ENCODE measurements at regions not wholly inside any gene's neighbourhood (a gene's known extent, or its start where the extent isn't known, plus 50 kb on each side); places are given as distances from the start of the nearest gene placed in this dataset.

DNA sequence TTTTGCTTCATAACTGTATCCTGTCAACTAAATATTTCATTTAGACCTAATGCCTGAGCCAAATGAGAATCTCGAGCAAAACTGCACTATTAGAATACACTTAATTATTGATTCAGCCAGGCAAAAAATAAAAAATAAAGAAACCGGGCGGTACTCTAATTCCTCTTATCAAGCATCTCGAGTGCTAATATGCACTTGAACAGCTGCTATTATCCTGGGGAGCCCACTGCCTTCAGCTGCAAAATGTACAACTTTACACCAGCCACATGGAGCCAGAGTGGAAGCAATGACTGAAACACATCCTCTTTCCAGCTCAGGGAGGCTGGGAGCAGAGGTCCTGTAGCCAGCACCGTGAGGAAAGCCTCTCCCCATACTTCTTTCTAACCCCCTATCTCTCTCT is 390.0 kb upstream of the CADM1 start:
- peaks cover 0 to 20% (median 0%) of the 10 kb centered on the region in 3 donors for H3K9me3 Mint-ChIP-seq
- no peak overlapping the region for H3K27ac Mint-ChIP-seq
- H3K27me3 ChIP-seq (replicated peaks in 1 of 2; ENCODE audit: control insufficient read depth in 2 of 2, extremely low read depth in 1 of 2, insufficient read depth in 2 of 2, low read length in 1 of 2): no peaks in the 10 kb centered on the region
- ATAC-seq (replicated peaks in 1 of 4) (no peak), DNase-seq (no peak)
- no peaks in the 10 kb centered on the region for H3K4me1 Mint-ChIP-seq
- WGBS (ENCODE audit: insufficient coverage): 78% methylated on average over 4 of the region's 5 CpGs
- H3K36me3 ChIP-seq (ENCODE audit: control insufficient read depth in 2 of 2, extremely low read depth in 1 of 2, insufficient read depth in 1 of 2, low read length in 1 of 2): no peaks in the 10 kb centered on the region
- H3K4me3 ChIP-seq (ENCODE audit: control insufficient read depth in 1 of 2, extremely low read depth in 1 of 2, low read length in 1 of 2): no peak overlapping the region
- ChIA-PET CTCF (no interaction called here), POLR2A (no interaction called here)
- no peaks in the 10 kb centered on the region for H3K36me3 Mint-ChIP-seq
- H3K9me3 ChIP-seq: no peaks in the 10 kb centered on the region
- H3K4me1 ChIP-seq (ENCODE audit: control insufficient read depth in 1 of 2, extremely low read depth in 1 of 2, insufficient read depth in 2 of 2, low read length in 2 of 2): no peaks in the 10 kb centered on the region
- H3K27me3 Mint-ChIP-seq: no peaks in the 10 kb centered on the region
- H3K27ac ChIP-seq (ENCODE audit: low read length): no peak overlapping the region
- H3K4me3 Mint-ChIP-seq: no peak overlapping the region

DNA sequence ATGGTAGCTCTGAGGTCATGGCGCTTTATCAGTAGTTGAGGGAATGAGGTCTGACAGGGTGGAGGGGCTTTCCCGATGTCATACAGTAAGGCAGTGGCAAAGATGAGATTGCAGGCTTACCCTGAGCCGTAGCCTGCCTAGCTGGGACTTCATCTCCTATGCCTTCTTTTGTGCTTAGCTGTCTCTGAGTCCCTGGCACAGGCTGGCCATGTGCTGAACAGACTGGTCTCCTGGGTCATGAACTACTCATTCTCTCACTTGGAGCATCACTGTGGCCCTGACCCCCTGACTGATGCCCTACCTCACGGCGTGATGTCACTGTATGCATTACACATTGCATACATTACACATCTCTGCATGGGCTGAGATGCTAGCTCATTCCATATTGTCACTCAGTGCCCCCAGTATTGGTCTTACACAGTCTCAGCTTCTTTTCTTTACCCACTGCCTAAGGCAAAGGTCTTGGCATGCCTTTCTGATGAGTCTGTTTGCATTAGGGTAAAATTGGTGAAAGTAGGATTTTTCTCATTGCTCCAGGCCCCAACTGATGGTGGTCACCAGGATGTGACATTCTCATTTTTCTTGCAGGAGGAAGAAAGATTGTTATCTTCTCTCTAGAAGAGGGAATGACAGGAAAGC is 389.4 kb upstream of the CADM1 start:
- Histone ChIP-seq H3K9me3 (no peaks in the 10 kb centered on the region), H3K4me3 (ENCODE audit: control insufficient read depth in 1 of 2, extremely low read depth in 1 of 2, low read length in 1 of 2) (no peak overlapping the region), H3K4me1 (ENCODE audit: control insufficient read depth in 1 of 2, extremely low read depth in 1 of 2, insufficient read depth in 2 of 2, low read length in 2 of 2) (no peaks in the 10 kb centered on the region), H3K36me3 (ENCODE audit: control insufficient read depth in 2 of 2, extremely low read depth in 1 of 2, insufficient read depth in 1 of 2, low read length in 1 of 2) (no peaks in the 10 kb centered on the region), H3K27me3 (replicated peaks in 1 of 2; ENCODE audit: control insufficient read depth in 2 of 2, extremely low read depth in 1 of 2, insufficient read depth in 2 of 2, low read length in 1 of 2) (no peaks in the 10 kb centered on the region), H3K27ac (ENCODE audit: low read length) (no peak overlapping the region)
- no peaks in the 10 kb centered on the region for H3K27me3 Mint-ChIP-seq
- H3K27ac Mint-ChIP-seq: no peak overlapping the region
- ChIA-PET CTCF (no interaction called here), POLR2A (no interaction called here)
- H3K36me3 Mint-ChIP-seq: no peaks in the 10 kb centered on the region
- 91% methylated on average over 5 of the region's 5 CpGs for WGBS (ENCODE audit: insufficient coverage)
- DNase-seq (no peak), ATAC-seq (replicated peaks in 1 of 4) (no peak)
- H3K4me3 Mint-ChIP-seq: no peak overlapping the region
- H3K9me3 Mint-ChIP-seq: peaks cover 0 to 18% (median 0%) of the 10 kb centered on the region in 3 donors
- no peaks in the 10 kb centered on the region for H3K4me1 Mint-ChIP-seq

GRCh38 chr11:115892016-115892415 is 387.8 kb upstream of the CADM1 start:
- no peaks in the 10 kb centered on the region for H3K36me3 Mint-ChIP-seq
- H3K9me3 Mint-ChIP-seq: peaks cover 0 to 18% (median 0%) of the 10 kb centered on the region in 3 donors
- Histone ChIP-seq H3K27ac (ENCODE audit: low read length) (no peak overlapping the region), H3K36me3 (ENCODE audit: control insufficient read depth in 2 of 2, extremely low read depth in 1 of 2, insufficient read depth in 1 of 2, low read length in 1 of 2) (no peaks in the 10 kb centered on the region), H3K4me3 (ENCODE audit: control insufficient read depth in 1 of 2, extremely low read depth in 1 of 2, low read length in 1 of 2) (no peak overlapping the region), H3K9me3 (no peaks in the 10 kb centered on the region), H3K4me1 (ENCODE audit: control insufficient read depth in 1 of 2, extremely low read depth in 1 of 2, insufficient read depth in 2 of 2, low read length in 2 of 2) (no peaks in the 10 kb centered on the region), H3K27me3 (replicated peaks in 1 of 2; ENCODE audit: control insufficient read depth in 2 of 2, extremely low read depth in 1 of 2, insufficient read depth in 2 of 2, low read length in 1 of 2) (peaks cover 0 to 4% of the 10 kb centered on the region in 2 experiments)
- no peaks in the 10 kb centered on the region for H3K4me1 Mint-ChIP-seq
- DNase-seq: no peak
- ChIA-PET CTCF (no interaction called here), POLR2A (no interaction called here)
- no peak overlapping the region for H3K27ac Mint-ChIP-seq
- H3K27me3 Mint-ChIP-seq: peaks cover 0 to 4% of the 10 kb centered on the region in 2 donors
- no peak overlapping the region for H3K4me3 Mint-ChIP-seq
- WGBS (ENCODE audit: insufficient coverage): no CpG with 5 or more reads among the region's 2 CpGs
- ATAC-seq (replicated peaks in 1 of 4): no peak

DNA sequence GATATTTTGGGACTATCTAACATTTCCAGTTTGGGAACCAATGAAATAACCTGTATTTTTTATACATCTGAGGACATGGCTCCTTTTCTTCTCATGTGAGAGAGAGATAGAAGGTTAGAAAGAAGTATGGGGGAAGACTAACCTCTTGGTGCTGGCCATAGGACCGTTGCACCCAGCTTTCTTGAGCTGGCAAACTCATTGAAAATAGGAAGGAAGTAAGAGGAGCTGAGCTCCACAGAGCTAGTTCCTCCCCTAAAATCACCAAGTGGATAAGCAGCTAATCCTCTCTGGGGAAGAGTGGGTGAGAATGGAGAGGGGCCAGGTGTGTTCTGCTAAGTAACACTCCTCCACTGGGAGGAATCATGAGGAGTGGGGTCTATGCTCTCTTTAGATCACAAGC is 387.4 kb upstream of the CADM1 start:
- Mint-ChIP-seq H3K9me3 (peaks cover 0 to 18% (median 0%) of the 10 kb centered on the region in 3 donors), H3K27ac (no peak overlapping the region), H3K27me3 (peaks cover 0 to 4% of the 10 kb centered on the region in 2 donors), H3K36me3 (no peaks in the 10 kb centered on the region), H3K4me1 (no peaks in the 10 kb centered on the region), H3K4me3 (no peak overlapping the region)
- ChIA-PET POLR2A (no interaction called here), CTCF (no interaction called here)
- no peaks in the 10 kb centered on the region for H3K9me3 ChIP-seq
- WGBS (ENCODE audit: insufficient coverage): no CpG with 5 or more reads among the region's 1 CpG
- no peaks in the 10 kb centered on the region for H3K4me1 ChIP-seq (ENCODE audit: control insufficient read depth in 1 of 2, extremely low read depth in 1 of 2, insufficient read depth in 2 of 2, low read length in 2 of 2)
- H3K27ac ChIP-seq (ENCODE audit: low read length): no peak overlapping the region
- H3K36me3 ChIP-seq (ENCODE audit: control insufficient read depth in 2 of 2, extremely low read depth in 1 of 2, insufficient read depth in 1 of 2, low read length in 1 of 2): no peaks in the 10 kb centered on the region
- H3K4me3 ChIP-seq (ENCODE audit: control insufficient read depth in 1 of 2, extremely low read depth in 1 of 2, low read length in 1 of 2): no peak overlapping the region
- H3K27me3 ChIP-seq (replicated peaks in 1 of 2; ENCODE audit: control insufficient read depth in 2 of 2, extremely low read depth in 1 of 2, insufficient read depth in 2 of 2, low read length in 1 of 2): peaks cover 0 to 4% of the 10 kb centered on the region in 2 experiments
- DNase-seq (no peak), ATAC-seq (replicated peaks in 1 of 4) (no peak)

DNA sequence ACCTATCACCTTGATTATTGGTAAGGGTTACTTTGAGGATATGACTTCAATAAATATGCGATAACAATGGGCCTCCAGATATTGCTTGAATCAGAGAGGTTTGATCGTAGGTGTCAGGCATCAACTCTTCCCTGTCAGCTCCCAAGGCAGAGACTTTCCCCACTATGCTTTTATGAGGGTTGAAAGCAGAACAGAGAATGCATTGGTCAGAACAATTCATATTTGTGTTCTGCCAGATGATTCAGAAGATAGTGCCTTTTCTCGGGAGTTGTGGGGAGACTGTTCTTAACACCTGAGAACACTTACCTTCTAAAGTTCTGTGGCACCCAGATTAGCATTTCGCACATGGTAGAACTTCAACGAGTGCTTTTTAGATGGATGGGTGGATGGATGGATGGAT is 386.3 kb upstream of the CADM1 start:
- ATAC-seq (replicated peaks in 1 of 4) (no peak), DNase-seq (no peak)
- ChIA-PET CTCF (no interaction called here), POLR2A (no interaction called here)
- peaks cover 0 to 18% (median 0%) of the 10 kb centered on the region in 3 donors for H3K9me3 Mint-ChIP-seq
- H3K27ac Mint-ChIP-seq: no peak overlapping the region
- Histone ChIP-seq H3K4me1 (ENCODE audit: control insufficient read depth in 1 of 2, extremely low read depth in 1 of 2, insufficient read depth in 2 of 2, low read length in 2 of 2) (no peaks in the 10 kb centered on the region), H3K9me3 (no peaks in the 10 kb centered on the region), H3K4me3 (ENCODE audit: control insufficient read depth in 1 of 2, extremely low read depth in 1 of 2, low read length in 1 of 2) (no peak overlapping the region), H3K36me3 (ENCODE audit: control insufficient read depth in 2 of 2, extremely low read depth in 1 of 2, insufficient read depth in 1 of 2, low read length in 1 of 2) (no peaks in the 10 kb centered on the region), H3K27ac (ENCODE audit: low read length) (no peak overlapping the region), H3K27me3 (replicated peaks in 1 of 2; ENCODE audit: control insufficient read depth in 2 of 2, extremely low read depth in 1 of 2, insufficient read depth in 2 of 2, low read length in 1 of 2) (peaks cover 0 to 12% of the 10 kb centered on the region in 2 experiments)
- H3K4me1 Mint-ChIP-seq: no peaks in the 10 kb centered on the region
- H3K27me3 Mint-ChIP-seq: peaks cover 0 to 4% of the 10 kb centered on the region in 2 donors
- H3K36me3 Mint-ChIP-seq: no peaks in the 10 kb centered on the region
- no peak overlapping the region for H3K4me3 Mint-ChIP-seq
- WGBS (ENCODE audit: insufficient coverage): 89% methylated on average over 2 of the region's 5 CpGs

GRCh38 chr11:115889712-115890111 is 385.5 kb upstream of the CADM1 start:
- Histone ChIP-seq H3K36me3 (ENCODE audit: control insufficient read depth in 2 of 2, extremely low read depth in 1 of 2, insufficient read depth in 1 of 2, low read length in 1 of 2) (no peaks in the 10 kb centered on the region), H3K27me3 (replicated peaks in 1 of 2; ENCODE audit: control insufficient read depth in 2 of 2, extremely low read depth in 1 of 2, insufficient read depth in 2 of 2, low read length in 1 of 2) (peaks cover 0 to 12% of the 10 kb centered on the region in 2 experiments), H3K4me1 (ENCODE audit: control insufficient read depth in 1 of 2, extremely low read depth in 1 of 2, insufficient read depth in 2 of 2, low read length in 2 of 2) (no peaks in the 10 kb centered on the region), H3K27ac (ENCODE audit: low read length) (no peak overlapping the region), H3K4me3 (ENCODE audit: control insufficient read depth in 1 of 2, extremely low read depth in 1 of 2, low read length in 1 of 2) (no peak overlapping the region), H3K9me3 (no peaks in the 10 kb centered on the region)
- no peak overlapping the region for H3K4me3 Mint-ChIP-seq
- H3K36me3 Mint-ChIP-seq: no peaks in the 10 kb centered on the region
- H3K4me1 Mint-ChIP-seq: no peaks in the 10 kb centered on the region
- DNase-seq: no peak
- no peak overlapping the region for H3K27ac Mint-ChIP-seq
- ATAC-seq (replicated peaks in 1 of 4): no peak
- CTCF ChIA-PET: interaction anchor here in 1 of 2 donors (0.7 kb wide), 1 partner anchor 523 kb away, joined by 3 read pairs; no protein-coding TSS in a partner anchor
- POLR2A ChIA-PET: no interaction called here
- H3K27me3 Mint-ChIP-seq: peaks cover 0 to 4% of the 10 kb centered on the region in 2 donors
- 80% methylated on average over 1 of the region's 6 CpGs for WGBS (ENCODE audit: insufficient coverage)
- H3K9me3 Mint-ChIP-seq: peaks cover 0 to 18% (median 0%) of the 10 kb centered on the region in 3 donors

GRCh38 chr11:115887727-115888126 is 383.5 kb upstream of the CADM1 start:
- Mint-ChIP-seq H3K9me3 (peaks cover 8 to 25% (median 9%) of the 10 kb centered on the region in 3 donors), H3K27me3 (peaks cover 0 to 7% of the 10 kb centered on the region in 2 donors), H3K4me1 (no peaks in the 10 kb centered on the region), H3K27ac (no peak overlapping the region), H3K4me3 (no peak overlapping the region), H3K36me3 (no peaks in the 10 kb centered on the region)
- WGBS (ENCODE audit: insufficient coverage): 78% methylated on average over 8 of the region's 8 CpGs
- Histone ChIP-seq H3K4me1 (ENCODE audit: control insufficient read depth in 1 of 2, extremely low read depth in 1 of 2, insufficient read depth in 2 of 2, low read length in 2 of 2) (no peaks in the 10 kb centered on the region), H3K27ac (ENCODE audit: low read length) (no peak overlapping the region), H3K36me3 (ENCODE audit: control insufficient read depth in 2 of 2, extremely low read depth in 1 of 2, insufficient read depth in 1 of 2, low read length in 1 of 2) (no peaks in the 10 kb centered on the region), H3K4me3 (ENCODE audit: control insufficient read depth in 1 of 2, extremely low read depth in 1 of 2, low read length in 1 of 2) (no peak overlapping the region), H3K9me3 (no peaks in the 10 kb centered on the region), H3K27me3 (replicated peaks in 1 of 2; ENCODE audit: control insufficient read depth in 2 of 2, extremely low read depth in 1 of 2, insufficient read depth in 2 of 2, low read length in 1 of 2) (peaks cover 0 to 12% of the 10 kb centered on the region in 2 experiments)
- no peak for ATAC-seq (replicated peaks in 1 of 4)
- POLR2A ChIA-PET: no interaction called here
- DNase-seq: no peak
- CTCF ChIA-PET: no interaction called here
